ENCODE measurements at regions not wholly inside any gene's neighbourhood (a gene's known extent, or its start where the extent isn't known, plus 50 kb on each side); places are given as distances from the start of the nearest gene placed in this dataset.

DNA sequence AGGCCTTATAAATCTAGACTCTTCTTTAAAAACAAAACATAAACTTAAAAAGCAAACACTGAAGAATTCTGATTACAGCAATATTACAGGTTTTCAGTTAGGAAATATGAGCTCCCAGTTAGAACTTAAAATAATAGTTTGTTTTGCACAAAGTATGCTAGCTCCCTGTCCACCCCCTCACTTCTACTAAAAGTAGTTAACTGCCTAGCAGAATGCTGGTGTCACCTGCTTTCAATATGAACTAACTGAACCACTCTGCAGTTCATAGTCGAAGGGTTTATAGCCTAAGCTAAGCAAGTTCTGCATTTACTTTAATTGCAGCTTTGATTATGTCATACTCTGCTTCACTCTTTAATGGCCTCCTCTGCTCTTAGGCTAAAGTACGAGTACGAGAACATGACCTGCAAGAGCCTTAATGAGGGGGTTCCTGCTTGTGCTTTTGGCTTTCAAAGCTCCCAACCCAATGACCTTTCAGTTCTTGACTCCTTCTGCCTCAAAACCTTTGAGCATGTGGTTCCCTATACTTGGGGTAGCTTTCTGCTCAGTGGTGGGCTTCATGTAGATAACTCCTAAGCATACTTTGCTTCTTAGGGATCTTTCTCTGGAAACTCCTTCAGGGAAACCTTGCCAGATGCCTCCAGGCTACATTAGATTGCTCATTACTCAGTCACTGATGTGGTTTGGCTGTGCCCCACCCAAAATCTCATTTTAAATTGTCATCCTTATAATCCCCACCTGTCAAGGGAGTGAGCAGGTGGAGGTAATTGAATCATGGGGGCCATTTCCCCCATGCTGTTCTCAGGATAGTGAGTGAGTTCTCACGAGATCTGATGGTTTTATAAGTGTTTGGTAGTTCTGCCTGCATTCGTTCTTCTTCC, 278.9 kb upstream of the ARGLU1 start:
- no peak overlapping the region for H3K4me3 ChIP-seq (ENCODE audit: low read length)
- TF ChIP-seq ZNF274 (IDR thresholded peaks at IDR 0.05; ENCODE audit: low read depth, low read length), result no peak

DNA sequence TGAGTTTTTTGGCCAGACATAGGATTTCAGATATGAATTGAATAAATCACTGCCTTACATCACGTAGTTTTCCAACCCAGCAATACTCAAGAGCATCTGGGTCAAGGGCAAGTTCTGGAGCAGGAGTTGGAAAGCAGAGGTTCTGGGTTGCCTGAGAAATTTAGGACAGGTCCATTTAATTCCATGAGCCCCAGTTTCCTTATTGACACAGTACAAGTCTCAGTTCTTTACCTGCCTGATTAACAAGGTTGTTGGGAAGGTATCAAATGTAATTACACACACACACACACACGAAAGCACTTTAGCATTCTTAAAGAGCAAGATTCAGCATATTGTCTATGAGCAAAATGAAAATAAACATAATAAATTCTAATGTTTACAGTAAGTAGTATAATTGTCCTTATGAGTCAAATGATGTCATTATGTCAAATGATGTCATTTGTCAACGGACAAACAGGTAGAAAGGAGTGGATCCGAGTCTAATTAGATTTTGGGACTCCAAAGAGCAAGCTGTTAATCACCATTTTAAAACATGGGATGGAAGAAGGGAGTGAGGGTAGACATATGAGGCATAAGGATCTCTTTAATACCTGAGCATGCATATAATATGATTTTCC, 268.4 kb upstream of the ARGLU1 start:
- TF ChIP-seq ZNF274 (IDR thresholded peaks at IDR 0.05; ENCODE audit: low read depth, low read length), result no peak
- H3K4me3 ChIP-seq (ENCODE audit: low read length), result no peak overlapping the region

DNA sequence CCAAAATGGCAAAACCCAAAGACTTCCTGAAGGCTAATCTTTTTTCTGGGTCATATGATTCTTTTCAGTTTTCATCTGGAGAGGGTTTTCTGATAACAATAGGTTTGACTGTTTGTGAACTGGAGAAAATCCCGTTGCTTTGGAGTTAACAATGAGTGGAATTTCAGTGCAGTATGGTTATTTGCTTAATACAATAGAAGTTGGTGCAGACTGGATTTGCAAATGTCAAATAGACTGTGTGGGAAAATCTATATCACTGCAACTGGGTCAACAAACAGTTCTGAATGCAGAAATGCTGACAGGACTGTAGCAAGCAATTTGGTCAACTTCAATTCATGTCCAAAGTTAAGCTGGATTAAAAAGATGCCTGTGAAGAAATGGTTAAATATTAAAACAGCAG, 267.5 kb upstream of the ARGLU1 start:
- H3K4me3 ChIP-seq (ENCODE audit: low read length), result no peak overlapping the region
- no peak for TF ChIP-seq ZNF274 (IDR thresholded peaks at IDR 0.05; ENCODE audit: low read depth, low read length)

DNA sequence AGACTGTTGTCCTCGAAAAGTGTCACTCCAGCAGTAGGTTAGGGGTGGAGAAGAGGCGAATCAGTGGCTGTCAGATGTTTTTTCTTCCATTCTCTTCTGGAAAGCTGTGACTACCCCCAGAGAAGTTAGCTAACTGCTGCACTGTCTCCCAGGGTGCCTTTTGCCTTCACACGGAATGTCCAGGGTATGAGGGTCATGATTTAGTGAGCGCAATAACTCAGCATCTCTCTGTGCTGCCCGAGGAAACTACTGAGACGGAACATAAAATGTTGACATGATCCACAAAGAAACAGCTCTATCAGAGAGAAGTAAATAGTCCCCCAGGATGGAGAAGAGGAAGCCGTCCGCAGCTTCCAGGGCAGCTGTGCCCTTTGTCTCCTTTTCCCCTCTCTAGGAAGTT, 254.0 kb upstream of the ARGLU1 start:
- H3K4me3 ChIP-seq (ENCODE audit: low read length), result no peak overlapping the region
- no peak for TF ChIP-seq ZNF274 (IDR thresholded peaks at IDR 0.05; ENCODE audit: low read depth, low read length)

DNA sequence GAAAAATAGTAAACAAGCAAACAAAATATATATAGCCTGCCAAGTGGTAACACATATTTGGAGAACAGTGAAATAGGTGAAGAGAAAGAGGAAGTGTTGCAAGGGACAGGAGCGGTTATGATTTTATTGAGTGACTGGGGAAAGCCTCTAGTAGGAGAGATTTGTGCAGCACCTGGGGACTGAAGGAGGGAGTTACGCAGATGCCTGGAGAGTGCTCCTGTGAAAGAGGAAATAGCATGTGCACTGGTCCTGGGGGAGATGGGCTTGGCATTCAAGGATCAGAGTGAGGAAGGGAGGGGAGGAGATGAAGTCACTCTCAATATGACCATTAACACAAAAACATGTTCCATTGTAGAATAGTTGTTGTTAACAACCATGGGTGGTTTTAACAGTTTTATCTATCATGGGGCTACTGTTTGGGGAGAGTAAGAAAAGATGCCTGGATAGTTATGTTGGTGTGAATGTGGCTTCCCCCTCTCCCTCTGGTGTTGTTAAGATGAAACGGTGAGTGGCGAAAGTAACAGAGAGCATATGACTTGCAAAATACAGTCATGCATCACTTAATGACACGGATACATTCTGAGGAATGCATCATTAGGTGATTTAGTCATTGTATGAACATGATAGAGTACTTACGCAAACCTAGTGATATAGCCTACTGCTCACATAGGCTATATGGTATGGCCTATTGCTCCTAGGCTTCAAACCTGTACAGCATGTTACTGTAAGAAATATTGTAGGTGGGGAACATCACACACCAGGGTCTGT, 251.7 kb upstream of the ARGLU1 start:
- H3K4me3 ChIP-seq (ENCODE audit: low read length), result no peak overlapping the region
- no peak for TF ChIP-seq ZNF274 (IDR thresholded peaks at IDR 0.05; ENCODE audit: low read depth, low read length)

DNA sequence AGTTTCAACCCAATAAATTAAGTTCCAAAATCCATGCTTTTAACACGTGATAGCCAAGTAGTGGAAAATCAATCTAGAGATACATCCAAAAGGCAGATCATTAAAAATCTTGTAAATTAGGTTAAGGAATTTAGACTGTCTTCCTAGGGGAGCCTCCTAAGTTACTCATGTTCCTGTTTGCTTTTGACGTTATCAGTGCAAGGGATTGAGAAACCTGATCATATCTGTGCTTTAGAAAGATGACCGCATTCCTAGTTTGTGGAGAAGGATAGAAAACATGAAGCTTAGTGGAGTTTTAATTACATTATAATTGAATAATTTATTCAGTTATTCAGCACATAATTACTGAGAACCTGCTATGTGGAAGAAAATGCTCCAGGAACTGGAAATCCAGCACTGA, 251.0 kb upstream of the ARGLU1 start:
- no peak overlapping the region for H3K4me3 ChIP-seq (ENCODE audit: low read length)
- TF ChIP-seq ZNF274 (IDR thresholded peaks at IDR 0.05; ENCODE audit: low read depth, low read length), result no peak

DNA sequence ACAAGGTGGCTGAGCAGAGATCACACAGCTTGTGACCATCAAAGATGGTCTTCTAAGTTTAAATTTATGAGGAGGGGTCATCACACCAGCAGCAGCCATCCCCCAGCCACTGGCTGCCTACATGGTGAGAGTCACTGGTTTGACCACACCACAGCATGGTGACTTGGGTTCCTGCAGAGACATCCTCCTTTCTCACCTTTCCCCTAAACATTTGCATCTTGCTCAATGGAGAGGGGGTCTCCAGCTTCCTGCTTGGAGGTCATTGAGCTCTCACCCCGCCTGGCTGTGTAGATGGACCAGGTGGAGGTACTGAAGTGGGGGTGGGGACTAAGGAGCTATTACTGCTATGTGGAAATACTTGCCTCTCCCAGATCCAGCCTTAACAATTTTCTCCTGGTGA, 247.6 kb upstream of the ARGLU1 start:
- no peak overlapping the region for H3K4me3 ChIP-seq (ENCODE audit: low read length)
- TF ChIP-seq ZNF274 (IDR thresholded peaks at IDR 0.05; ENCODE audit: low read depth, low read length), result no peak

DNA sequence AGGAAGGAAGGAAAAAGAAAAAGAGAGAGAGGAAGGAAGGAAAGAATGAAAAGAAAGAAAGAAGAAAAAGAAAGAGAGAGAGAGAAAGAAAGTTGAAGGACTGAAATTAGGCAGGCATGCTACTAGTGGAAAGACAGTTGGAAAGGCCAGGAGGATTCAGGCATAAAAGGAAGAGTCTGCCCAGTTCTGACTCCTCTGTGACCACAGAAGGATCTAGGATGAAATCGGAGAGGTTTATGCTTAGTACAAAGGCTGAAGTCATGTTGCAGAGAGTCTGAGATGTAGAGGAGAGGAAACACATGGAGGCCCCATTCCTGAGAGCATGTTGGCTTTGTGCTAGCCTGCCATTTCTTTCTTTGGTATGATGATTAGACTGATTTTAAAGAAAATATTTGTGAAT, 246.5 kb upstream of the ARGLU1 start:
- no peak for TF ChIP-seq ZNF274 (IDR thresholded peaks at IDR 0.05; ENCODE audit: low read depth, low read length)
- H3K4me3 ChIP-seq (ENCODE audit: low read length), result no peak overlapping the region

DNA sequence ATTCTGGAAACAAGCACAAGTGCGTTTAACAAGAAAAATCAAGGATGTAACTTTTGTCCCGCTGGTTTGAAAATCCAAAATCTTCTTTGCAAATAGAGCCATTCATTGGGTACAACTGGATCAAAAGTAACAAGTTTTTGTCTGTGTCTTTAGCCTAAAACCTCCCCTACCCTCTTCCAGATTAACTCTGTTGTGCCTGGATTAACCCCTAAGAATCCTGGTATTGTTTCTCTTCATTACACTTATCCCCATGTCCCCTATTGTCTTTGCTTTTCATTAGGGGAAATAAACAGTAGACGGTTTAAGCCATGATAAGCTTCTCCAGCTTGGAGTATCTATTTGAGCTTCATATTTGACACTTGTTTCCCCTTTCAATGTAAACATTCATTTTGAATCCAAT, 242.1 kb upstream of the ARGLU1 start:
- no peak for TF ChIP-seq ZNF274 (IDR thresholded peaks at IDR 0.05; ENCODE audit: low read depth, low read length)
- no peak overlapping the region for H3K4me3 ChIP-seq (ENCODE audit: low read length)

DNA sequence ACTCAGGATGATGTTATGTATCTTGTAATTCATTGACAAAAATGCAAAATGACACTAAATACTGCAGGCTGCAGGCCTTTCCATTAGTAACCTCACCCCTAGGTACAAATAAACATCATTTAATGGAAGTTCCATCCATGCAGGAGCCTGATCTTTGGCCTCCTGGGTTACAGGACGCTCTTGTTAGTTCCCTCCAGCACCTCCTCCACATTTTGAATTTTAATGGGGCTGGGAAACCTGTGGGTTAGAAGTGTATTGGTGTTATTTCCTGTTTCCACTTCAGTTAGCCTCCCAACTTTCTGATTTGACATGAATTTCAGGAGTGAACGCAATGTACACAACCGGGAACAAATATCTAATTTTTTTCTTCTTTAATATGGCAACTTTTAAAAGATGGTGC, 237.1 kb upstream of the ARGLU1 start:
- no peak for TF ChIP-seq ZNF274 (IDR thresholded peaks at IDR 0.05; ENCODE audit: low read depth, low read length)
- no peak overlapping the region for H3K4me3 ChIP-seq (ENCODE audit: low read length)

DNA sequence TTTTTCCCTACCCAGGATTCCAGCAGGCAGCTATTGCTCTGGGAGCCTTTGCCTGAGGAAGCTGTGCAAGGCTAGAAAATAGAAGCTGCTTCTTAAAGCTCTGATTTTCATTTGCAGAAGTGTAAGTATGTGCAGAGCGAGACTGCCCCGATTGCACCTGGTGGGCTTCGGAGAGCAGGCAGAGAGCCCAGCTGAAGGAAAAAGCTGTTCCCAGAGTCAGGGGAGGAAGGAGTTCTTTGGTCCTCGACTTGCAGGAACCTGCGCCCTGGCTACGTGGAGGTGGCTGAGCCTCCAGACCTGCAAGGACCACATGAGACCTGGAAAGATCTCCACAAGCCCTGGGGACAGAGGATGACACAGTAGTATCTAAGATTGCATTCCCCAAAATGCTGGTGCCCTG, 235.0 kb upstream of the ARGLU1 start:
- no peak for TF ChIP-seq ZNF274 (IDR thresholded peaks at IDR 0.05; ENCODE audit: low read depth, low read length)
- H3K4me3 ChIP-seq (ENCODE audit: low read length), result no peak overlapping the region

DNA sequence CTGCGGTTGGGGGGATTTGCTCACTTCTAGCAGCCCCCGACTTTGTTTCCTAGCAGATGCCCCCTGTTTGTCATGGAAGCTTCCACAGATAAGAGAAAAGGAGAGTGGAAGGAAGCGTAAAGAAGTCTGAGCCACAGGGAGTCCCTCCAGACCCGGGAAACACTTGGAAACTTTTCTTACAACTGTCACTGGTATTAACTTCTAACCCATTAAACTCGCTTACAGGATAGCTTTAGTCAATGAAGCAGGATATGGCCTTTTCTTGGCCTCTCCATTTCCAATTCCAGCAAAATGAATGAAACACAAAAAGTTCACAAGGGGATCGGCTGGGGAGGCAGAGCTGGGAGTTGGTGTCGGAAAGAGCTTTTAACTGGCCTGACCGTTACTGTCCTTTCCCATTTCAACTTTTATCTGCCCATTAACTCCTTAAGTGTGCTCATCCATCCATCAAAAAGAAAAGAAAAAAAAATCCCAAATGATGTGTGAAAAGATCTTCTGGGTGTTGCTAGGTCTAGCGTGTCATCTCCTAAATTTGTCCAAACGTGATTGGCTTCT, 231.9 kb upstream of the ARGLU1 start:
- no peak for TF ChIP-seq ZNF274 (IDR thresholded peaks at IDR 0.05; ENCODE audit: low read depth, low read length)
- H3K4me3 ChIP-seq (ENCODE audit: low read length), result no peak overlapping the region

DNA sequence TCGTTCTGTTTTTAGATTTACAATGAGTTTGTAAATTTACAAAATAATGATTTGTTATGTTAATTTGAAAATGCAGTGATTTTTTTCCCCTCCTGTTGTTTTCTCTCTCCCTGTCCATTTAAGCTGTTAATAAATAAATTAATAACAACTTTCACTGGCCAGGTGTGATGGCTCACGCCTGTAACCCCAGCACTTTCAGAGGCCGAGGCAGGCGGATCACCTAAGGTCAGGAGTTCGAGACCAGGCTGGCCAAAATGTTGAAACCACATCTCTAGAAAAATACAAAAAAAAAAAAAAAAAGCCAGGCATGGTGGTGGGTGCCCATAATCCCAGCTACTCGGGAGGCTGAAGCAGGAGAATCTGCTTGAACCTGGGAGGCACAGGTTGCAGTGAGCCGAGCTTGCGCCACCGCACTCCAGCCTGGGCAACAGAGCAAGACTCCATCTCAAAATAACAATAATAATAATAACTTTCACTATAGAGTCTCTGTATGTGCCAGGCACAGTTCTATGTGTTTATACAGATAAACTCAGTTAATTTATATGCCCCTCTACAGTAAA, 229.2 kb upstream of the ARGLU1 start:
- no peak for TF ChIP-seq ZNF274 (IDR thresholded peaks at IDR 0.05; ENCODE audit: low read depth, low read length)
- no peak overlapping the region for H3K4me3 ChIP-seq (ENCODE audit: low read length)
